Mucosa of descending colon (tissue), 3 donors: ENCODE measurements at regions not wholly inside any gene's neighbourhood (a gene's known extent, or its start where the extent isn't known, plus 50 kb on each side); places are given as distances from the start of the nearest gene placed in this dataset.

Source experiments
- ATAC-seq: fragments of 200-7000 bp; cut with Tn5 transposase; one replicate; pipeline ENCODE4 v1.9.1; 2020; ENCODE audit warnings: mild to moderate bottlenecking, moderate library complexity
- DNase-seq, 3 donors: peaks; one replicate each; pipeline ENCODE4 v3.0.0-alpha.2; 2020
- H3K36me3 ChIP-seq: fragments of 200-600 bp; one replicate; pipeline ENCODE4 v1.8.0; 2021; ENCODE audit warnings: low read depth, mild to moderate bottlenecking
- H3K4me1 ChIP-seq: fragments of 200-600 bp; one replicate; pipeline ENCODE4 v1.8.0; 2021; ENCODE audit warnings: low read depth, mild to moderate bottlenecking
- H3K4me3 ChIP-seq: fragments of 200-600 bp; one replicate; pipeline ENCODE4 v1.8.0; 2021; ENCODE audit warnings: mild to moderate bottlenecking
- H3K9me3 ChIP-seq: fragments of 200-600 bp; one replicate; pipeline ENCODE4 v1.8.0; 2021; ENCODE audit warnings: mild to moderate bottlenecking
- intact Hi-C, 2 donors: fragments of 100-400 bp; cut with DNase I in 1 of 2; cut with micrococcal nuclease in 1 of 2; formaldehyde crosslinking; loops; one replicate each; pipeline versions ENCODE4 v1.11.0 to v1.11.1; 2022; cut with DNase I, micrococcal nuclease
- TF ChIP-seq, protein P1 (sequence below): fragments of 200-600 bp; IDR thresholded peaks from one replicate; pipeline ENCODE4 v1.8.0; 2022; ENCODE audit warnings: antibody characterized with exemption, mild to moderate bottlenecking
- donor health status: DM: no; HTN: no; CAD: no; lungs with moderate emphysema.
- donor health status: DM: no; HTN: no; CAD: no.
- donor health status: DM: no; HTN: yes; CAD: no.

DNA sequence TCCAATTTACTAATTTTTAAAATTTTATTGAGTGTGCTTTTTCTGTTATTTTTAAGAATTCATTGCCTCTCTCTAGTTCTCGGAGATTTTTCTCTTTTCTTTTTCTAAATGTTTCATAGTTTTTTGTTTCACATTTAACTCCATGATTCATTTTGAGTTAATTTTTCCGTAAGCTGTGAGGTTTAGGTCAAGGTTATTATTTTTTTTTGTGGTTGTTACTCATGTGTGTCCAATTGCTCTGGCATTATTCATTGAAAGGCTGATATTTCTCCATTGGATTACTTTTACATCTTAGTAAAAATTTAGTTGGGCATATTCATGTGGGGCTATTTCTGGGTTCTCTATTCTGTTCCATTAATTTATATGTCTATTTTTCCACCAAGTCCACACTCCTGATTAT, 220.8 kb downstream of the MID1IP1 start:
- DNase-seq (no peak), ATAC-seq (no peak)
- intact Hi-C loops: no loop called here
- Histone ChIP-seq H3K9me3 (no peaks in the 10 kb centered on the region), H3K4me1 (no peaks in the 10 kb centered on the region), H3K36me3 (no peaks in the 10 kb centered on the region), H3K4me3 (no peak overlapping the region)
- TF ChIP-seq, protein P1, sequence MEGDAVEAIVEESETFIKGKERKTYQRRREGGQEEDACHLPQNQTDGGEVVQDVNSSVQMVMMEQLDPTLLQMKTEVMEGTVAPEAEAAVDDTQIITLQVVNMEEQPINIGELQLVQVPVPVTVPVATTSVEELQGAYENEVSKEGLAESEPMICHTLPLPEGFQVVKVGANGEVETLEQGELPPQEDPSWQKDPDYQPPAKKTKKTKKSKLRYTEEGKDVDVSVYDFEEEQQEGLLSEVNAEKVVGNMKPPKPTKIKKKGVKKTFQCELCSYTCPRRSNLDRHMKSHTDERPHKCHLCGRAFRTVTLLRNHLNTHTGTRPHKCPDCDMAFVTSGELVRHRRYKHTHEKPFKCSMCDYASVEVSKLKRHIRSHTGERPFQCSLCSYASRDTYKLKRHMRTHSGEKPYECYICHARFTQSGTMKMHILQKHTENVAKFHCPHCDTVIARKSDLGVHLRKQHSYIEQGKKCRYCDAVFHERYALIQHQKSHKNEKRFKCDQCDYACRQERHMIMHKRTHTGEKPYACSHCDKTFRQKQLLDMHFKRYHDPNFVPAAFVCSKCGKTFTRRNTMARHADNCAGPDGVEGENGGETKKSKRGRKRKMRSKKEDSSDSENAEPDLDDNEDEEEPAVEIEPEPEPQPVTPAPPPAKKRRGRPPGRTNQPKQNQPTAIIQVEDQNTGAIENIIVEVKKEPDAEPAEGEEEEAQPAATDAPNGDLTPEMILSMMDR: no peak

DNA sequence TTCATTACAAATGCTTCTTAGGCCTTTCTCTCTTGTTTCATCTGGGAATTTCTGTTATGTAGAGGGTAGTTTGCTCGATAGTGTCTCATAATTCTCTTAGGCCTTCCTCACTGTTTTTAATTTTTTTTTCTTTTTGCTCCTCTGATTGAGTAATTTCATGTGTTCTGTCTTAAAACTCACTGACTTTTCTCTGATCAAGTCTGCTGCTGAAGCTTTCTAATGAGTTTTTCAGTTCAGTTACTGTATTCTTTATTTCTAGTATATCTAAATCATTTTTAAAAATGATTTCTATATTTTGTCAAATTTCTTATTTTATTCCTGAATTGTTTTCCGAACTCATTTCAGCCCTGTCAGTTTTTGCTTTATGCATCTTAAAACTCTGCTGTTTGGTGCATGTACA, 228.0 kb downstream of the MID1IP1 start:
- H3K9me3 ChIP-seq: peaks cover 14% of the 10 kb centered on the region
- no peak for DNase-seq
- intact Hi-C loops: no loop called here
- ATAC-seq: no peak
- TF ChIP-seq, protein P1: no peak
- no peaks in the 10 kb centered on the region for H3K4me1 ChIP-seq
- no peaks in the 10 kb centered on the region for H3K36me3 ChIP-seq
- H3K4me3 ChIP-seq: no peak overlapping the region

DNA sequence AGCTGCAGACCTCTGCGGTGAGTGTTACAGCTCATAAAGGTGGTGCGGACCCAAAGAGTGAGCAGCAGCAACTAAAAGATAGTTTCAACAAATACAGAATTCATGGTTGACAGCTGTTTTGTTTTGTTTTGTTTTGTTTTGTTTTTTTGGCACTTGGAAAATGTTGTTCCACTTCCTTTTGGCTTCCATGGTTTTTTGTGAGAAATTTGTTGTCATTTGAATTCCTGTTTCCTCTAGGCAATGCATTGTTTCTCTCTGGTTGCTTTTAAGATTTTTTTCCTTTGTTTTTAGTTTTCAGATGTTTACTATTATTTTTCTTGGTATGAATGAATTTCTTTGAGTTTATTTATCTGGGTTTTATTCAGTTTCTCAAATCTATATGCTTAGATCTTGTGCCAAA, 229.4 kb downstream of the MID1IP1 start:
- Histone ChIP-seq H3K9me3 (peaks cover 14% of the 10 kb centered on the region), H3K4me3 (no peak overlapping the region), H3K4me1 (no peaks in the 10 kb centered on the region), H3K36me3 (no peaks in the 10 kb centered on the region)
- DNase-seq: no peak
- intact Hi-C loops: no loop called here
- ATAC-seq: no peak
- TF ChIP-seq, protein P1: no peak

DNA sequence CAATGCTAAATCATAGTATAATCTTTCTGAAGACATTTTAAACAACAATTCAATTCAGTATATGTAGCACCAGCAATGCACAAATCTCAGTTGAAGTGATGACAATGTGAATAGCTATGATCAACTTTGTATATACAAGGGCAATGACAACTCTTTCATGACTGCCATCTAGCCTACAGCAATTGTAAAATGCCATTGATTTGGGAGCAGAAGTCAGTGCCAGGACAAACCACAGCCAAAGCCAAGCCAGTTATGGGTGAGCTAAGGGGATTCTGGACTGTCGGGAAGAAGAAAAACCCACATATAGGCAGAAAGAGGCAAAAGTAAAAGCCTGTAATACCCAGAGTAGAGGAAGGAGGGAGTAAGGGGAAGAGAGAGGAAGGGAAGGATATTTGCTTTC, 238.6 kb downstream of the MID1IP1 start:
- no peak for DNase-seq
- no peaks in the 10 kb centered on the region for H3K4me1 ChIP-seq
- no peak for ATAC-seq
- TF ChIP-seq, protein P1: no peak
- no peaks in the 10 kb centered on the region for H3K36me3 ChIP-seq
- no peaks in the 10 kb centered on the region for H3K9me3 ChIP-seq
- intact Hi-C loops: no loop called here
- H3K4me3 ChIP-seq: no peak overlapping the region

DNA sequence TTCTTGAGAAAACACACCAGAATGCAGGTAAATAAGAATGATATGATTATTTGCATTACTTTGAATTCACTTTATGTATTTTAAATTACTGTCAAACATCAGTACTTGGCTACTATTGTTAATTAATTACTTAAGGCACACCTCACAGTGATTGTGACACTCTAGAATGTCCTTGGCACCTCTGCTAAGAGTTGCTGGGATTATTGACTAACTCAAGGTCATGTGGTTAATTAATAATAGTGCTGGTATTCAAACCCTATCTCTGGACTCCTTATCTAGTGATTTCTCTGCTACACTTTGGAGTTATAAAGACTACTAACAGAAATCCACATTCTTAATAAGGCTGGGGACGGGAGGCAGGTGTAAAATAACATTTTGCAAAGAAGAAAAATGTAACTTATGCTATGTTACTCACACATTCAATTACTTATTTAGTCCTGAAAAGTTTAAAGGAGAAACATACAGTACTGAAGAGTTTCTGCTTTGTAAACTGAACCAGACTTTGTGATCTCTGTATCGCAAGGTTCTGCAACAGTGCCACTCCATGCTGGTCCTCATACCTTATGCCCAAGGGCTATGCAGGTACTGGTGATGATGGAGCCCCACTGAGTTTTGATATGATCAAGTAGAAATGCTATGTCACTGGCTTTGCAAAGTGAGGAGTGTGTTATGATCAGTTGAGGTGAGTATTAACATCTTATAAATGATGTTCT, 242.7 kb downstream of the MID1IP1 start:
- no peaks in the 10 kb centered on the region for H3K36me3 ChIP-seq
- TF ChIP-seq, protein P1: no peak
- DNase-seq (no peak), ATAC-seq (no peak)
- H3K4me3 ChIP-seq: no peak overlapping the region
- intact Hi-C loops: no loop called here
- no peaks in the 10 kb centered on the region for H3K9me3 ChIP-seq
- H3K4me1 ChIP-seq: no peaks in the 10 kb centered on the region

DNA sequence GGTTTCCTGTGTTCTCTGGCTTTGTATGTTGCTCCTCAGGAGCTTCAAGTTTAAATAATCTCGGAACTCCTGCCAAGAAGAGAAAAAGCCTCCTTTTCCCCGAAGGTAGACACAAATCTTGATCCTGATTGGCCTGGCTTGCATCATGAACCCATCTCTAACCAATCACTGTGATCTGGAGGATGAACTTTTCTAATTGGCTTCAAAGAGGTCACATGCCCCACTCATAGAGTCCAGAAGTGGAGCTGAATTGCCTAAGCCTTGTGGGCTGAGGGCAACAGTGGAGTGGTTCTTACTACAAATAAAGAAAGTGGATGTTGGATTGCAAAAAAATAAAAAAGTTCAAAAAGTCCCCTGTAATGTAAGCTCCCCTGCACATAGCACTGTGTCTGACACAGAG, 245.9 kb downstream of the MID1IP1 start:
- intact Hi-C loops: no loop called here
- DNase-seq: no peak
- H3K4me3 ChIP-seq: no peak overlapping the region
- H3K4me1 ChIP-seq: no peaks in the 10 kb centered on the region
- no peaks in the 10 kb centered on the region for H3K9me3 ChIP-seq
- ATAC-seq: no peak
- TF ChIP-seq, protein P1: no peak
- no peaks in the 10 kb centered on the region for H3K36me3 ChIP-seq
